H9 (cell line): ENCODE measurements at regions not wholly inside any gene's neighbourhood (a gene's known extent, or its start where the extent isn't known, plus 50 kb on each side); places are given as distances from the start of the nearest gene placed in this dataset.
"Not testable (repeated sequence)": the region's sequence is repeated elsewhere in the genome, so short reads cannot be mapped to it uniquely, and the experiment has no call there.

ENCODE experiments used
- DNase-seq: peaks from one replicate; pipeline ENCODE4 v3.0.0-alpha.2; 2017
- H2AFZ ChIP-seq: one replicate; pipeline ENCODE4 v1.6.1; 2013; ENCODE audit warnings: mild to moderate bottlenecking, low read length, control low read depth, moderate library complexity
- H2AK5ac ChIP-seq: 2 replicates; pipeline ENCODE4 v1.6.1; 2013; ENCODE audit warnings: low read length, control low read depth, mixed read lengths; ENCODE audit not compliant: insufficient read length
- H2BK120ac ChIP-seq: one replicate; pipeline ENCODE4 v1.6.1; 2013; ENCODE audit warnings: low read depth, mild to moderate bottlenecking, low read length, control low read depth, inconsistent platforms; ENCODE audit not compliant: poor library complexity, severe bottlenecking
- H2BK12ac ChIP-seq: 2 replicates; pipeline ENCODE4 v1.6.1; 2013; ENCODE audit warnings: low read length, control low read depth, mixed read lengths, low read depth; ENCODE audit not compliant: insufficient read length
- H2BK15ac ChIP-seq: 2 replicates; pipeline ENCODE4 v1.6.1; 2013; ENCODE audit warnings: low read depth, low read length, control low read depth
- H2BK20ac ChIP-seq: one replicate; pipeline ENCODE4 v1.6.1; 2013; ENCODE audit warnings: low read depth, mild to moderate bottlenecking, low read length, control low read depth, inconsistent platforms; ENCODE audit not compliant: poor library complexity, severe bottlenecking
- H2BK5ac ChIP-seq: 2 replicates; pipeline ENCODE4 v1.6.1; 2013; ENCODE audit warnings: low read length, control low read depth, mixed read lengths; ENCODE audit not compliant: insufficient read length
- H3K14ac ChIP-seq: 2 replicates; pipeline ENCODE4 v1.6.1; 2013; ENCODE audit warnings: low read length, control low read depth; ENCODE audit not compliant: insufficient read depth
- H3K18ac ChIP-seq: 2 replicates; pipeline ENCODE4 v1.6.1; 2013; ENCODE audit warnings: low read depth, mild to moderate bottlenecking, mixed read lengths, low read length, control low read depth; ENCODE audit not compliant: insufficient read length
- H3K23ac ChIP-seq: 2 replicates; pipeline ENCODE4 v1.6.1; 2013; ENCODE audit warnings: low read length, control low read depth, mixed read lengths, low read depth; ENCODE audit not compliant: insufficient read length
- H3K23me2 ChIP-seq: 2 replicates; pipeline ENCODE4 v1.6.1; 2013; ENCODE audit warnings: low read depth, mild to moderate bottlenecking, mixed read lengths, low read length, control low read depth; ENCODE audit not compliant: insufficient read length, poor library complexity, severe bottlenecking
- H3K27ac ChIP-seq: 2 replicates; pipeline ENCODE4 v1.5.1; 2013; ENCODE audit warnings: low read length, control low read depth, mixed read lengths, low read depth; ENCODE audit not compliant: insufficient read length
- H3K27me3 ChIP-seq: 2 replicates; pipeline ENCODE4 v1.6.1; 2013; ENCODE audit warnings: low read length, control low read depth, inconsistent platforms; ENCODE audit not compliant: insufficient read depth
- H3K4ac ChIP-seq: 2 replicates; pipeline ENCODE4 v1.6.1; 2013; ENCODE audit warnings: low read depth, mild to moderate bottlenecking, control low read depth, inconsistent platforms, low read length, moderate library complexity
- H3K4me1 ChIP-seq: 2 replicates; pipeline ENCODE4 v1.6.1; 2013; ENCODE audit warnings: low read length, control low read depth, inconsistent platforms; ENCODE audit not compliant: insufficient read depth
- H3K4me2 ChIP-seq: 2 replicates; pipeline ENCODE4 v1.6.1; 2013; ENCODE audit warnings: low read length, control low read depth, mixed read lengths; ENCODE audit not compliant: insufficient read length, insufficient read depth
- H3K56ac ChIP-seq: 2 replicates; pipeline ENCODE4 v1.6.1; 2013; ENCODE audit warnings: low read depth, mild to moderate bottlenecking, mixed read lengths, low read length, control low read depth; ENCODE audit not compliant: insufficient read length
- H3K79me1 ChIP-seq: 2 replicates; pipeline ENCODE4 v1.6.1; 2013; ENCODE audit warnings: low read depth, mild to moderate bottlenecking, moderate library complexity, low read length, control low read depth, inconsistent platforms; ENCODE audit not compliant: insufficient read depth, poor library complexity, severe bottlenecking
- H3K79me2 ChIP-seq: 2 replicates; pipeline ENCODE4 v1.6.1; 2013; ENCODE audit warnings: low read length, control low read depth, inconsistent platforms; ENCODE audit not compliant: insufficient read depth
- H3K9ac ChIP-seq: 2 replicates; pipeline ENCODE4 v1.6.1; 2013; ENCODE audit warnings: low read length, control low read depth, mixed read lengths; ENCODE audit not compliant: insufficient read length; ENCODE audit errors: extremely low read depth
- H3K9me3 ChIP-seq: one replicate; pipeline ENCODE4 v1.6.1; 2013; ENCODE audit warnings: low read depth, low read length, inconsistent platforms; ENCODE audit not compliant: control insufficient read depth
- H3T11ph ChIP-seq: one replicate; pipeline ENCODE4 v1.6.1; 2013; ENCODE audit warnings: mild to moderate bottlenecking, low read length, control low read depth, inconsistent platforms
- H4K20me1 ChIP-seq: one replicate; pipeline ENCODE4 v1.6.1; 2013; ENCODE audit not compliant: control insufficient read depth, insufficient read length, insufficient read depth
- H4K5ac ChIP-seq: 2 replicates; pipeline ENCODE4 v1.6.1; 2013; ENCODE audit warnings: low read depth, mild to moderate bottlenecking, mixed read lengths, low read length, control low read depth; ENCODE audit not compliant: insufficient read length
- H4K8ac ChIP-seq: replicated peaks from 2 replicates; pipeline ENCODE4 v1.6.1; 2013; ENCODE audit warnings: low read length, control low read depth, mixed read lengths, low read depth; ENCODE audit not compliant: insufficient read length
- H4K91ac ChIP-seq: 2 replicates; pipeline ENCODE4 v1.6.1; 2013; ENCODE audit warnings: low read depth, mild to moderate bottlenecking, moderate library complexity, mixed read lengths, low read length, control low read depth; ENCODE audit not compliant: insufficient read length
- H3K27ac Mint-ChIP-seq, 3 experiments: 2 replicates in 2 of 3; 3 replicates in 1 of 3; pipeline ENCODE4 v1.8.0; 2020 to 2021; ENCODE audit warnings: mixed read lengths in 3 of 3, mild to moderate bottlenecking in 1 of 3, moderate library complexity in 1 of 3
- H3K27me3 Mint-ChIP-seq: 2 replicates; pipeline ENCODE4 v1.8.0; 2021; ENCODE audit warnings: low read depth, mild to moderate bottlenecking, moderate library complexity, mixed read lengths
- H3K36me3 Mint-ChIP-seq, 3 experiments: 2 replicates in 2 of 3; 3 replicates in 1 of 3; pipeline ENCODE4 v1.8.0; 2020 to 2021; ENCODE audit warnings: low read depth in 3 of 3, mixed read lengths in 3 of 3; ENCODE audit not compliant: insufficient read depth in 1 of 3
- H3K4me1 Mint-ChIP-seq, 2 experiments: 2 replicates each; pipeline ENCODE4 v1.8.0; 2020; ENCODE audit warnings: mixed read lengths in 2 of 2
- H3K4me3 Mint-ChIP-seq, 2 experiments: 2 replicates in 1 of 2; 3 replicates in 1 of 2; pipeline ENCODE4 v1.8.0; 2020 to 2021; ENCODE audit warnings: mild to moderate bottlenecking in 2 of 2, mixed read lengths in 2 of 2, moderate library complexity in 1 of 2
- H3K9me3 Mint-ChIP-seq, 2 experiments: 2 replicates in 1 of 2; 3 replicates in 1 of 2; pipeline ENCODE4 v1.8.0; 2020; ENCODE audit warnings: mild to moderate bottlenecking in 2 of 2, mixed read lengths in 2 of 2, moderate library complexity in 1 of 2
- WGBS: extraction: QIAGEN DNeasy Blood & Tissue Kit; methylation state at CpG from one replicate; pipeline ENCODE4 v1.1.7; 2013; ENCODE audit warnings: missing lambda C conversion rate, low lambda C conversion rate, mixed read lengths; ENCODE audit not compliant: insufficient read length; ENCODE audit errors: extremely low coverage; 5-methylcytosine and 5-hydroxymethylcytosine counted together

GRCh38 chr15:20207198-20207597 is 334.4 kb downstream of the GOLGA6L6 start:
- H4K20me1 ChIP-seq, H4K5ac ChIP-seq: not testable (repeated sequence)

DNA sequence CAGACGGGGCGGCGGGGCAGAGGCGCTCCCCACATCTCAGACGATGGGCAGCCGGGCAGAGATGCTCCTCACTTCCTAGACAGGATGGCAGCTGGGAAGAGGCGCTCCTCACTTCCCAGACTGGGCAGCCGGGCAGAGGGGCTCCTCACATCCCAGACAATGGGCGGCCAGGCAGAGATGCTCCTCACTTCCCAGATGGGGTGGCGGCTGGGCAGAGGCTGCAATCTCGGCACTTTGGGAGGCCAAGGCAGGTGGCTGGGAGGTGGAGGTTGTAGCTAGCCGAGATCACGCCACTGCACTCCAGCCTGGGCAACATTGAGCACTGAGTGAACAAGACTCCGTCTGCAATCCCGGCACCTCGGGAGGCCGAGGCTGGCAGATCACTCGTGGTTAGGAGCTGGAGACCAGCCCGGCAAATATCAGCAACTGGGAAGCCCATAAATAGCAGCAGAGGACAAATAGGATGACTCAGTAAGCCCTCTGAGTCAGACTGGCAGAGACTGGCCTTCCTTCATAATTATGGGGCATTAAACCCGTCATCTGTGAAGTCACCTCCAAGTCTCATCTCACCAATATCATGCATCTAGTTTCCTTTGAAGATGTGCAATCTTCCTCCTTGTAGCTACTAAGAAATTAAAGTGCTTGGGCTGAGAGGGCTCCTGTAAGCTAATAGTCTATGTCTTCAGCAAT is 337.3 kb downstream of the GOLGA6L6 start:
- not testable (repeated sequence) for H3K4me1 Mint-ChIP-seq, H3K56ac ChIP-seq, H3K27me3 ChIP-seq, H3K79me2 ChIP-seq, H3K18ac ChIP-seq, H2BK5ac ChIP-seq, H2BK12ac ChIP-seq, H3K27ac Mint-ChIP-seq, H3K4me2 ChIP-seq, DNase-seq, H2AK5ac ChIP-seq, H2BK20ac ChIP-seq, H2BK15ac ChIP-seq, H3K79me1 ChIP-seq, H3K23me2 ChIP-seq, H3K4me1 ChIP-seq, H3K27me3 Mint-ChIP-seq, H2BK120ac ChIP-seq, H3K14ac ChIP-seq, H3K9ac ChIP-seq, H2AFZ ChIP-seq, H3K23ac ChIP-seq, H3K27ac ChIP-seq, H4K8ac ChIP-seq, H3T11ph ChIP-seq, H4K5ac ChIP-seq, H3K4me3 Mint-ChIP-seq, H4K91ac ChIP-seq, H4K20me1 ChIP-seq, H3K4ac ChIP-seq
- H3K9me3 ChIP-seq, result peaks cover 77% of the 10 kb centered on the region
- no CpG with 5 or more reads among the region's 20 CpGs for WGBS
- Mint-ChIP-seq H3K9me3 (peaks cover 3 to 21% of the 10 kb centered on the region in 2 experiments), H3K36me3 (peaks cover 5 to 11% (median 9%) of the 10 kb centered on the region in 3 experiments; a peak in 5 of 7 replicates)

More at GRCh38 chr15:20207198-20207597, 334.4 kb downstream of the GOLGA6L6 start:
- H2AK5ac ChIP-seq, H3K4me2 ChIP-seq, H3K27me3 Mint-ChIP-seq, DNase-seq, H3K79me1 ChIP-seq, H2BK5ac ChIP-seq, H3K4ac ChIP-seq, H2BK12ac ChIP-seq, H3K4me1 ChIP-seq, H3K9ac ChIP-seq, H3K4me1 Mint-ChIP-seq, H4K91ac ChIP-seq, H3K27me3 ChIP-seq, H3K27ac Mint-ChIP-seq, H4K8ac ChIP-seq, H3K23ac ChIP-seq, H2AFZ ChIP-seq, H3K4me3 Mint-ChIP-seq, H3K27ac ChIP-seq, H3K18ac ChIP-seq, H3K56ac ChIP-seq, H3T11ph ChIP-seq, H3K14ac ChIP-seq, H2BK15ac ChIP-seq, H2BK20ac ChIP-seq, H3K23me2 ChIP-seq, H3K79me2 ChIP-seq, H2BK120ac ChIP-seq: not testable (repeated sequence)
- Mint-ChIP-seq H3K9me3 (peaks cover 19 to 21% of the 10 kb centered on the region in 2 experiments), H3K36me3 (peaks cover 9 to 19% (median 12%) of the 10 kb centered on the region in 3 experiments; a peak in 6 of 7 replicates)
- no CpG with 5 or more reads among the region's 4 CpGs for WGBS
- H3K9me3 ChIP-seq, result peaks cover 82% of the 10 kb centered on the region
